K562 (cell line): ENCODE measurements at regions not wholly inside any gene's neighbourhood (a gene's known extent, or its start where the extent isn't known, plus 50 kb on each side); places are given as distances from the start of the nearest gene placed in this dataset.

Experiments
- ELF4 ChIP-seq: fragments of 450-650 bp; formaldehyde crosslinking; IDR thresholded peaks from 2 replicates; pipeline ENCODE4 v1.4.0; 2022; ENCODE audit warnings: missing genetic modification characterization
- RNF2 ChIP-seq: sonication (generic); IDR thresholded peaks from 2 replicates; pipeline ENCODE4 v1.6.1; 2016
- TF ChIP-seq, protein P1 (sequence below), 3 experiments: IDR thresholded peaks in 2 of 3; conservative IDR thresholded peaks in 1 of 3; 2 replicates each; pipeline ENCODE4 v1.5.1; 2011 to 2012; ENCODE audit warnings: low read length in 3 of 3, mild to moderate bottlenecking in 3 of 3, control low read depth in 2 of 3, improper control_type of control experiment in 1 of 3, inconsistent platforms in 1 of 3, low read depth in 1 of 3, mixed read lengths in 1 of 3, moderate library complexity in 1 of 3; ENCODE audit not compliant: insufficient read depth in 2 of 3

DNA sequence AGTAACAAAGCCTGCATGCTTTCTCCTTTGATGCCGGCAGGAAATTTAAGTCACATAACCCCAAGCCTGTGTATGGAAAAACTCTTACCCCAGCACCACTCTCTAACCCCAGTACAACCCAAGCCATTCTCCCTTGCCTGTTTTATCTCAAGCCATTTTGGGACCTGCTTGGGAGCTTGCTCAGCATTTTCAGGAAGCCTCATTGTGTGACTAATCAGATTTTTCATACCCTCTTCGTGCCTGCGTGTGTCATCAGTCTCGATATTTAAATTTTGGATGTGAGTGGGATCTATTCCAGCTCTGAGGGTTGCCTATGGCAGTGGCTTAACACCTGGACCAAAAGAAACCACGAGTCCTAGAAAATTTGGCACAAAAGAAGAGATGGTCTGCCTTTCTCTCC lies 426.2 kb downstream of the SQOR start:
- TF ChIP-seq ELF4 (CRISPR knock-in tag) (no peak), RNF2 (no peak)
- TF ChIP-seq, protein P1, sequence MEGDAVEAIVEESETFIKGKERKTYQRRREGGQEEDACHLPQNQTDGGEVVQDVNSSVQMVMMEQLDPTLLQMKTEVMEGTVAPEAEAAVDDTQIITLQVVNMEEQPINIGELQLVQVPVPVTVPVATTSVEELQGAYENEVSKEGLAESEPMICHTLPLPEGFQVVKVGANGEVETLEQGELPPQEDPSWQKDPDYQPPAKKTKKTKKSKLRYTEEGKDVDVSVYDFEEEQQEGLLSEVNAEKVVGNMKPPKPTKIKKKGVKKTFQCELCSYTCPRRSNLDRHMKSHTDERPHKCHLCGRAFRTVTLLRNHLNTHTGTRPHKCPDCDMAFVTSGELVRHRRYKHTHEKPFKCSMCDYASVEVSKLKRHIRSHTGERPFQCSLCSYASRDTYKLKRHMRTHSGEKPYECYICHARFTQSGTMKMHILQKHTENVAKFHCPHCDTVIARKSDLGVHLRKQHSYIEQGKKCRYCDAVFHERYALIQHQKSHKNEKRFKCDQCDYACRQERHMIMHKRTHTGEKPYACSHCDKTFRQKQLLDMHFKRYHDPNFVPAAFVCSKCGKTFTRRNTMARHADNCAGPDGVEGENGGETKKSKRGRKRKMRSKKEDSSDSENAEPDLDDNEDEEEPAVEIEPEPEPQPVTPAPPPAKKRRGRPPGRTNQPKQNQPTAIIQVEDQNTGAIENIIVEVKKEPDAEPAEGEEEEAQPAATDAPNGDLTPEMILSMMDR (IDR thresholded peaks at IDR 0.05 in 2 of 3, conservative IDR thresholded peaks at IDR 0.05 in 1 of 3; ENCODE audit: insufficient read depth in 2 of 3, low read depth in 1 of 3, low read length in 3 of 3) = no peak
